ENCODE measurements at regions not wholly inside any gene's neighbourhood (a gene's known extent, or its start where the extent isn't known, plus 50 kb on each side); places are given as distances from the start of the nearest gene placed in this dataset.

DNA sequence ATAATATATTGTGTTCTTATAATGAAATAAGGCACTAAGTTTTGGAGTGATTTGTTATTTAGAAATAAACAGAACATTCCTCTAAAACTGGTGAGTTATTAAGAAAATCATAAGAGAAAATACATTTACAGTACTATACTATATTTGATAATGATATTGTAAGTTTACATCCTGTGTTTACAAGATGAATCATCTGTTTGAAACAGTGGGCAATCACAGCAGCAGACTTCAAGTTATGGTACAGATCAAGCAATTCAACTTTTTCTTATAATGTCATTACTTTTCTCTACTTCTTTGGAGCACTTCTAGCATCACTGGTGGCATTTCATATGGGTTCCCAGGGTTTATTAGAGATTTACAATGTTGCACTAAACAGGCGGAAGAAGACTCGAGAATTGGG, 86.5 kb upstream of the BRINP3 start:
- 90% methylated on average over 2 of the region's 2 CpGs for WGBS (ENCODE audit: insufficient coverage)
- peaks cover 10% of the 10 kb centered on the region for H3K9me3 ChIP-seq (ENCODE audit: control insufficient read depth, insufficient read depth, low read length)

DNA sequence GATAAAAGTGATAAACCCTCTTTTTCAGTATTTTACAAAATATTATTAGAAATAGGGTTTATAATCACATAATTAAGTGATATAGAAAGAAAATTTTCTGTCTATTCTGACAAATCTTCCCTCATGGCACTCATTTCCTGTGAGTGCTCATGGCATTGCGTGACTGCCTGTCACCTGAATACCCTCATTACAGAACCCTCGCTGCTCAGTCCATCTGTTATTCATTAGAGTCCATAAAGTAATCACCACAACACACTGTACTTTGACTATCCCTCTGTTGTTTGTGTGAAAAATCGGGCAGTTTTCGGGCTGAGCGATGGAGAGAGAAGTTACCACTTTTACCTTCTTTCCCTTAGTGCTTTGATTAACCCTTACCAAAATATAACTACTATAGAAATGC, 100.4 kb upstream of the BRINP3 start:
- DNase-seq (no peak), ATAC-seq (no peak)
- Histone ChIP-seq H3K4me3 (ENCODE audit: low read length) (no peak overlapping the region), H3K27me3 (ENCODE audit: control insufficient read depth, insufficient read depth, low read length) (no peaks in the 10 kb centered on the region), H3K36me3 (ENCODE audit: control insufficient read depth, insufficient read depth, low read length) (no peaks in the 10 kb centered on the region), H3K4me1 (ENCODE audit: control insufficient read depth, insufficient read depth, low read length) (no peaks in the 10 kb centered on the region), H3K9me3 (ENCODE audit: control insufficient read depth, insufficient read depth, low read length) (peaks cover 2% of the 10 kb centered on the region), H3K27ac (ENCODE audit: low read length) (no peak overlapping the region)
- Mint-ChIP-seq H3K4me1 (no peaks in the 10 kb centered on the region), H3K9me3 (peaks cover 16 to 23% of the 10 kb centered on the region in 2 donors), H3K4me3 (no peak overlapping the region), H3K27me3 (ENCODE audit: low read depth in 2 of 2) (no peaks in the 10 kb centered on the region), H3K36me3 (peaks cover 7% of the 10 kb centered on the region), H3K27ac (no peak overlapping the region)
- intact Hi-C loops (cut with micrococcal nuclease), result no loop called here
- TF ChIP-seq, protein P1, sequence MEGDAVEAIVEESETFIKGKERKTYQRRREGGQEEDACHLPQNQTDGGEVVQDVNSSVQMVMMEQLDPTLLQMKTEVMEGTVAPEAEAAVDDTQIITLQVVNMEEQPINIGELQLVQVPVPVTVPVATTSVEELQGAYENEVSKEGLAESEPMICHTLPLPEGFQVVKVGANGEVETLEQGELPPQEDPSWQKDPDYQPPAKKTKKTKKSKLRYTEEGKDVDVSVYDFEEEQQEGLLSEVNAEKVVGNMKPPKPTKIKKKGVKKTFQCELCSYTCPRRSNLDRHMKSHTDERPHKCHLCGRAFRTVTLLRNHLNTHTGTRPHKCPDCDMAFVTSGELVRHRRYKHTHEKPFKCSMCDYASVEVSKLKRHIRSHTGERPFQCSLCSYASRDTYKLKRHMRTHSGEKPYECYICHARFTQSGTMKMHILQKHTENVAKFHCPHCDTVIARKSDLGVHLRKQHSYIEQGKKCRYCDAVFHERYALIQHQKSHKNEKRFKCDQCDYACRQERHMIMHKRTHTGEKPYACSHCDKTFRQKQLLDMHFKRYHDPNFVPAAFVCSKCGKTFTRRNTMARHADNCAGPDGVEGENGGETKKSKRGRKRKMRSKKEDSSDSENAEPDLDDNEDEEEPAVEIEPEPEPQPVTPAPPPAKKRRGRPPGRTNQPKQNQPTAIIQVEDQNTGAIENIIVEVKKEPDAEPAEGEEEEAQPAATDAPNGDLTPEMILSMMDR (IDR thresholded peaks at IDR 0.05), result no peak
- 97% methylated on average over 5 of the region's 5 CpGs for WGBS (ENCODE audit: insufficient coverage)

More for the DNA sequence above, 86.5 kb upstream of the BRINP3 start:
- Histone ChIP-seq H3K27me3 (ENCODE audit: control insufficient read depth, insufficient read depth, low read length) (no peaks in the 10 kb centered on the region), H3K27ac (ENCODE audit: low read length) (no peak overlapping the region), H3K4me3 (ENCODE audit: low read length) (no peak overlapping the region), H3K36me3 (ENCODE audit: control insufficient read depth, insufficient read depth, low read length) (no peaks in the 10 kb centered on the region), H3K4me1 (ENCODE audit: control insufficient read depth, insufficient read depth, low read length) (no peaks in the 10 kb centered on the region)
- H3K27ac Mint-ChIP-seq, result no peak overlapping the region
- no peaks in the 10 kb centered on the region for H3K36me3 Mint-ChIP-seq
- ATAC-seq (no peak), DNase-seq (no peak)
- H3K4me3 Mint-ChIP-seq, result no peak overlapping the region
- H3K4me1 Mint-ChIP-seq, result no peaks in the 10 kb centered on the region
- no peaks in the 10 kb centered on the region for H3K27me3 Mint-ChIP-seq (ENCODE audit: low read depth in 2 of 2)
- TF ChIP-seq, protein P1 (IDR thresholded peaks at IDR 0.05), result no peak
- intact Hi-C loops (cut with micrococcal nuclease), result no loop called here
- H3K9me3 Mint-ChIP-seq, result peaks cover 7 to 11% of the 10 kb centered on the region in 2 donors

DNA sequence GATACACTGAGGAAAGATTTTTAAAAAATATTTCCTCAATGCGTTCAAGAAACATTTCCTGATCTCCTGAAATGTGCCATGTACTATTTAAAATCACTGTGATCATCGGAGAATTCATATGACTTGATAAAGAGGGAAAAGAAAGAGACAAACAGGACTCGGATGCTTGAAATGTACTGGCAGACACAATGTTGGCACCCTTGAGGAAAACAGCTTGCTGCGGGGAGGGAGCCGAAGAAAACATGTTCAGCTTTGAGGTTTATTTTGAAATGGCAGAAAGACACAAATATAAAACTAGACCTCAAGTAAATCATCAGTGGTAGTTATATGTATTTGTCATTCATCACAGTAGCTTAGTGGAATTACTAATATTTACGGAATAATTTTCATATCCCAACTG, 100.9 kb upstream of the BRINP3 start:
- DNase-seq (no peak), ATAC-seq (no peak)
- Histone ChIP-seq H3K27ac (ENCODE audit: low read length) (no peak overlapping the region), H3K27me3 (ENCODE audit: control insufficient read depth, insufficient read depth, low read length) (no peaks in the 10 kb centered on the region), H3K9me3 (ENCODE audit: control insufficient read depth, insufficient read depth, low read length) (peaks cover 2% of the 10 kb centered on the region), H3K4me1 (ENCODE audit: control insufficient read depth, insufficient read depth, low read length) (no peaks in the 10 kb centered on the region), H3K4me3 (ENCODE audit: low read length) (no peak overlapping the region), H3K36me3 (ENCODE audit: control insufficient read depth, insufficient read depth, low read length) (no peaks in the 10 kb centered on the region)
- TF ChIP-seq, protein P1 (IDR thresholded peaks at IDR 0.05), result no peak
- Mint-ChIP-seq H3K36me3 (peaks cover 7% of the 10 kb centered on the region), H3K4me1 (no peaks in the 10 kb centered on the region), H3K27me3 (ENCODE audit: low read depth in 2 of 2) (no peaks in the 10 kb centered on the region), H3K9me3 (peaks cover 16 to 24% of the 10 kb centered on the region in 2 donors), H3K27ac (no peak overlapping the region), H3K4me3 (no peak overlapping the region)
- intact Hi-C loops (cut with micrococcal nuclease), result no loop called here
- 94% methylated on average over 4 of the region's 6 CpGs for WGBS (ENCODE audit: insufficient coverage)

DNA sequence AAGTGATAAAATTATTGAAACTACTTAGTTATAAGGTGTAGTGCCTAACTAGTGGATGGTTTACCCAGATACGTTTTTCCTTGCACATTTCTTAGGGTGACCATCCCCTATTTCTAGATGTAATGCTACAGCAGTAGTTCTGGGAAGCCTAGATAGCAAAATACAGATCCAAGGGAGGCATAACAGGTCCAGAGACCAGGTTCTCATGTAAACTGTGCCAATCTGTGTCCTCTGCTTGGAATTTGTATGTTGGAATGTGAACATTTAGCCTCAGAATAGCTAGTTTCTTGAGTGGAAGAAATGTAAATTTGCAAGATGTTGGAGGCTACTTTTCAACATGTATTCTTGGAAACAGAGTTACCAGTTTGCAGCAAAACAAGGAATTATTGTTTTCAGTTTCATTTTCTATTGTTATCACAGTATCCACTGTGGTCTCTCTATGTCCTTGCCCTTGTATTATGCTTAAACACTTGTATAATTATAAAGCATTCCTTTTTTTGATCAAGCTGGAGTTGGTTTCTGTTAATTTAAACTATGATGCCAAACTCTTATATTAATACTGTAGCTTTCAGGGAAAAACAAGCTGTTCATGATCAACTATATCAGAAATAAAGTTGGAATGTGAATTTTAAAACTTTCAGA, 102.0 kb upstream of the BRINP3 start:
- peaks cover 7% of the 10 kb centered on the region for H3K36me3 Mint-ChIP-seq
- Histone ChIP-seq H3K9me3 (ENCODE audit: control insufficient read depth, insufficient read depth, low read length) (peaks cover 2% of the 10 kb centered on the region), H3K4me1 (ENCODE audit: control insufficient read depth, insufficient read depth, low read length) (no peaks in the 10 kb centered on the region), H3K36me3 (ENCODE audit: control insufficient read depth, insufficient read depth, low read length) (no peaks in the 10 kb centered on the region), H3K27ac (ENCODE audit: low read length) (no peak overlapping the region), H3K27me3 (ENCODE audit: control insufficient read depth, insufficient read depth, low read length) (no peaks in the 10 kb centered on the region), H3K4me3 (ENCODE audit: low read length) (no peak overlapping the region)
- no peaks in the 10 kb centered on the region for H3K27me3 Mint-ChIP-seq (ENCODE audit: low read depth in 2 of 2)
- 11% methylated on average over 1 of the region's 1 CpG for WGBS (ENCODE audit: insufficient coverage)
- TF ChIP-seq, protein P1 (IDR thresholded peaks at IDR 0.05), result no peak
- H3K27ac Mint-ChIP-seq, result no peak overlapping the region
- DNase-seq (no peak), ATAC-seq (no peak)
- no peak overlapping the region for H3K4me3 Mint-ChIP-seq
- no peaks in the 10 kb centered on the region for H3K4me1 Mint-ChIP-seq
- peaks cover 16 to 24% of the 10 kb centered on the region in 2 donors for H3K9me3 Mint-ChIP-seq
- intact Hi-C loops (cut with micrococcal nuclease), result no loop called here

All from natural killer cell (primary cell).